ENCODE measurements at regions not wholly inside any gene's neighbourhood (a gene's known extent, or its start where the extent isn't known, plus 50 kb on each side); places are given as distances from the start of the nearest gene placed in this dataset.
"Not testable (repeated sequence)": the region's sequence is repeated elsewhere in the genome, so short reads cannot be mapped to it uniquely, and the experiment has no call there.

DNA sequence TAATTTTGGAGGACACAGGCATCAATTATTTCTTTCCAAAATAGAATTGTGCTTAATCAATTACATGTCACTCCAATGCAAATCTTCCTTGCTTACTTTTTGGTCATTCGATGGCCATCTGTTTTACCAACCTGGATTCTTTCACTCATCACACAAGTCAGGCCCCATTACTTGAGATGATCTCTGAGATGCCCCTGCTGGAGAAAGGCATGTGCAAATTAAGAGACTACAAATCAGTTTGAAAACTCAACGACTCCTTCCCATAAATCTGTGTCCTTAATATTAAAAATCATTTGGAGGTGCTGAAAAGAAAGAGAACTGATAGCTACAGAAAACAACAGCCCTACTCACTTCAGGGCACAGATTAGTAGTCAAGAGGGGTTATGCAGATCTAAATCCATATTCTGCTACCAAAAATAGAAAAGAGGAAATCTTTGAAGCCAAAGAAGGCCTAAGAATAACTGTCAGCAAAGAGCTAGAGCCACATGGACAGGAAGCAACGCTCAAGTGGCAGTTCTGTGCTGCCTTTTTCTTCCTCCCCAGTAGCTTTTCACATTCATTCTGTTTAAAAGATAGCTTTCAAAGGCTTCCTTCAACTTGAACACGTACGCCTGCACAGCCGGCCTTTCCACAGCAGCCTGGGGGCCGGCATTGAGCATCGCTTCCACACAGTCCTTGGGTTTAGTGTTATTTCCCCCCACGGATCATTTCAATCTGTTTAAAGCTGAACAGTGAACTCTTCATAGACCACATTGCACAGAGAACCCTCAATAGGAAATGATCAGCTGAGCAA, 79.3 kb upstream of the MAP3K1 start:
- in situ Hi-C loops (cut with HindIII; ENCODE audit: low pct_unique_long_range_greater_than_20kb, low sequenced_read_pairs): no loop called here
- no peak for DNase-seq (ENCODE audit: low read depth)

DNA sequence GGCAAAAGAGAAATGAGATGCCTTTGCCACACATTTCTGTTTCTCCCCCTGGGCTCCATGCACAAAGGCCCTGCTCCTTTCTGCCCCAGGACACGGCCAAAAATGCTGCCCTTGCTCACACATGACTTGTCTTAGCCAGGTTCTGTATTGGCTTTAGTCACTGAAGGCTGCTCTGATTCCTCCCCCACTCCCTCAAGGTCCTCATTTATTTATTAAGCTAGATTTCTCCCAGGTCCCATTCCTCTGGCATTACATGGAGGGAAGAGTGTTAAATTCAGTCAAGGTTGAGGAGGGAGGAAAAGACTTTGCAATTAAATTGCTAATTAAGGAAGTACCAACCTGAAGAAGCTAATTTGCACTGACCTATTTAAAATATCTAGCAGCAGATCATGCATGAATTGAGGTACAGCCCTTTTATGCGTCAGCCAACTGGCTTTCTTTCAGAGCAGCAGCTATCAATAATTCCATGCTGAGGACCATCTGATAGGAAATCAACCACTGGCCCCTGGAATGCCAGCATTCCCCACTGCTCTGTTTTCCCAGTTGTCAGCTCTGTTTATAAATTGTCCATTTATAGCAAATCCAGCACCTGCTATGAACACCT, 81.2 kb upstream of the MAP3K1 start:
- in situ Hi-C loops (cut with HindIII; ENCODE audit: low pct_unique_long_range_greater_than_20kb, low sequenced_read_pairs): no loop called here
- DNase-seq (ENCODE audit: low read depth): peak; percentile 27

DNA sequence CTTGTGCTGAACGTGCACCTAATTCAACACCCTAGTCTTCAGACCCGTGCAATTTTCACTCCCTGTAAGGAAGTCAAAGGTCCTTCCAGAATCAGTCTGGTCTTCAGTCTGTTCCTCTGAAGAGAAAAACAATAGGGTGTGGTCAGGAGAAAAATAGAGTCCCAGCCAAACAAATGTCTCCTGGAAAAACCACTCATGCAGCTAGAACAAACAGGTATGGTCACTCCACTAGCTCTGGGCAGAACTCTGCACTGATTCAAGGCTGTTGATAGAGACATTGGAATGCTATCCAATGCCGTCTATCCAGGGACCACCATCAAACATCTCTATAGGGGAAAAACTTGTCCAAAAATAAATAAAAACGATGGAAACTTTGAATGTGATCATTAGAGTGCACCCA, 81.8 kb upstream of the MAP3K1 start:
- peak; percentile 12 for DNase-seq (ENCODE audit: low read depth)
- in situ Hi-C loops (cut with HindIII; ENCODE audit: low pct_unique_long_range_greater_than_20kb, low sequenced_read_pairs): no loop called here

DNA sequence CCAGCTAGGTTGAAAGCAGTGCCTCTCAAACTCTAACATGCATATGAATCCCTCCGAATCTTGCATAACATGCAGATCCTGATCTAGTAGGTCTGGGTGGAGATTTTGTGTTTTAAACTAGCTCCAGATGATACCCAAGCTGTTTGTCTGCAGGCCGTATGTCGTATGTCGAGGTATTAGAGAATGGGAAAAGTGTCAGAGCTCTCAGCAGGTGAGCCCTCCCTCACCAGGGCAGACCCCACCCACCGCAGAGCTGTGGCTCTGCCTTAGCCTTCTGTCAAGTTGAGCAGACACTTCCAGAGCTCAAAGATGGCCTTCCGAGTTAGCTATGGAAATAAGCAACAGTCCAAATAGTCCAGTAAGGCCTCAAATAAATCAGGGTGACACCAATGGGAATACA, 83.2 kb upstream of the MAP3K1 start:
- in situ Hi-C loops (cut with HindIII; ENCODE audit: low pct_unique_long_range_greater_than_20kb, low sequenced_read_pairs): no loop called here

DNA sequence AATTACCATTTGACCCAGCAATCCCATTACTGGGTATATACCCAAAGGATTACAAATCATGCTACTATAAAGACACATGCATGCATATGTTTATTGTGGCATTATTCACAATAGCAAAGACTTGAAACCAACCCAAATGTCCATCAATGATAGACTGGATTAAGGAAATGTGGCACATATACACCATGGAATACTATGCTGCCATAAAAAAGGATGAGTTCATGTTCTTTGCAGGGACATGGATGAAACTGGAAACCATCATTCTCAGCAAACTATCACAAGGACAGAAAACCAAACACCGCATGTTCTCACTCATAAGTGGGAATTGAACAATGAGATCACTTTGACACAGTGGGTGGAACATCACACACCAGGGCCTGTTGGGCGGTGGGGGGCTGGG, 83.9 kb upstream of the MAP3K1 start:
- in situ Hi-C loops (cut with HindIII; ENCODE audit: low pct_unique_long_range_greater_than_20kb, low sequenced_read_pairs); DNase-seq (ENCODE audit: low read depth): not testable (repeated sequence)

More for the DNA sequence above, 83.2 kb upstream of the MAP3K1 start:
- no peak for DNase-seq (ENCODE audit: low read depth)

DNA sequence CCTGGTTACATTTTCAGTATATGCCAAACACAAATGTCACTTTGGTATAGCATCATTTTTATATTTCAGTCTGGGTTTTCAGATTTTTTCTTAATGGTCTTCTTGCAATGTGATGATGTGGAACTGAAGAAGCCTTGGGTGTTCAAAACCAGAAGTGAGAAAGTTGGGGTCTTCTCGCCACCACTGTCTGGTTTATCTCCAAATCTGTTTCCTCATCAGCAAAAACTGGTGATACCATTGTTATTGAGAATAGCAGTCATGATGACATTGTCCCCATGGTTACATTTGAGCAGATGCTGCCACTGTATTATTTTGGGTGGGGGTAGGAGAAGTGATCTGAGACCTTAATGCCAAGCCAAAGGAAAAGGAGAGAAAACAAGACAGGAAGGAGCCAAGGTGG, 85.9 kb upstream of the MAP3K1 start:
- DNase-seq (ENCODE audit: low read depth): no peak
- in situ Hi-C loops (cut with HindIII; ENCODE audit: low pct_unique_long_range_greater_than_20kb, low sequenced_read_pairs): no loop called here

DNA sequence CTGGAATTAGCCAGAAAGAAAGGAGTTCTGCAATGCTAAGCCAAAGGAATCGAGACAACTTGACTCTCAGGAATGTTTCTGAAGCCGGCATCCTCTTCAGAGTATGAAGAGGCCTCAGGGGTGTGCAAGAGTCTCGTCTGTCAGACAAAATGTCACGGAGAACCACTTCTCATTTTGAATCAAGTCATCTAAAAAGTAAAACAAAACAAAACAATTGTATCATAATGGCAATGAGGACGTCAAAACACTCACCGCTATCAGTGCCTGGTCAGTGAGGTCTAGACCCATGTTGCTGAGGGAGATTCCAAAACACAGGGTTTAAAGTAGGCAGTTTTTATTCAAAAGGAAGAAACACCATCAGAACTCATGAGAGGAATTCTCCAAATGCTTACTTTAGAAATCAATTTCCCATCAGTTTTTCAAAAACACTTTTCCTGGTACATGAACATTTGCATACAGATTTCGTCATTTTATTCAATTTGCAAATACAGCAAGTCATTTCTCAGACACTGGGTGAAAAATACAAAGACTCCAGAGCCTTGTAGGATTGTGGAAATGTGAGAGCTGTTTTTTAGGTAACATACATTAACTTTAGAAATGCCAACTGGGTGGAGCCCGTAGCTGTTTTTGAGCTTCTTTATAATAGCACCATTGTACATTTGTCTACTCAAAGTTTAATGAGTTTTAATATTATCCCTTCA, 89.5 kb upstream of the MAP3K1 start:
- in situ Hi-C loops (cut with HindIII; ENCODE audit: low pct_unique_long_range_greater_than_20kb, low sequenced_read_pairs): no loop called here
- DNase-seq (ENCODE audit: low read depth): no peak

DNA sequence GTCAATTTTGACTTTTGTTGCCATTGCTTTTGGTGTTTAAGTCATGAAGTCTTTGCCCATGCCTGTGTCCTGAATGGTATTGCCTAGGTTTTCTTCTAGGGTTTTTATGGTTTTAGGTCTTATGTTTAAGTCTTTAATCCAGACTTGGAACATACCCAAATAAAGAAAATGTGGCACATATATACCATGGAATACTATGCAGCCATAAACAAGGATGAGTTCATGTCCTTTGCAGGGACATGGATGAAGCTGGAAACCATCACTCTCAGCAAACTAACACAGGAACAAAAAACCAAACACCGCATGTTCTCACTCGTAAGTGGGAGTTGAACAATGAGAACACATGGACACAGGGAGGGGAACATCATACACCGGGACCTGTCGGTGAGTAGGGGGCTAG, 90.5 kb upstream of the MAP3K1 start:
- in situ Hi-C loops (cut with HindIII; ENCODE audit: low pct_unique_long_range_greater_than_20kb, low sequenced_read_pairs); DNase-seq (ENCODE audit: low read depth): not testable (repeated sequence)

DNA sequence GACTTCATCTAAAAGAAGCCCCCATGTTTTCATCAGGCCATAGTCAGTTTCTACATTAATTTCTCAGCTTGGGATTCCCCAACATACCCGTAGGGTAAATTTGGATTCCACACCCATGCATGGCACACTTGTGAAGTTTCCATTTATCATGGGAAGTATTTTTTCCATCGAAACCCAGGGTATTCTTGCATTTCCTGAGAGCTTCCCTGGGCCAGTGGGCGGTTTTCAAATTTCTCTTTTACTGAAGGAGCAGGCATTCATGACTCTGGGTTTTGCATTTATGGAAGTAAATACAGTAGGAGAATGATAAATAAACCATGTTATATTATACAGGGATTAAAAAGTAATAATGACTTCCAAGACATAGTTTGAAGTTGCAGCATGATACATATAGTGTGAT, 93.0 kb upstream of the MAP3K1 start:
- DNase-seq (ENCODE audit: low read depth): no peak
- in situ Hi-C loops (cut with HindIII; ENCODE audit: low pct_unique_long_range_greater_than_20kb, low sequenced_read_pairs): no loop called here

DNA sequence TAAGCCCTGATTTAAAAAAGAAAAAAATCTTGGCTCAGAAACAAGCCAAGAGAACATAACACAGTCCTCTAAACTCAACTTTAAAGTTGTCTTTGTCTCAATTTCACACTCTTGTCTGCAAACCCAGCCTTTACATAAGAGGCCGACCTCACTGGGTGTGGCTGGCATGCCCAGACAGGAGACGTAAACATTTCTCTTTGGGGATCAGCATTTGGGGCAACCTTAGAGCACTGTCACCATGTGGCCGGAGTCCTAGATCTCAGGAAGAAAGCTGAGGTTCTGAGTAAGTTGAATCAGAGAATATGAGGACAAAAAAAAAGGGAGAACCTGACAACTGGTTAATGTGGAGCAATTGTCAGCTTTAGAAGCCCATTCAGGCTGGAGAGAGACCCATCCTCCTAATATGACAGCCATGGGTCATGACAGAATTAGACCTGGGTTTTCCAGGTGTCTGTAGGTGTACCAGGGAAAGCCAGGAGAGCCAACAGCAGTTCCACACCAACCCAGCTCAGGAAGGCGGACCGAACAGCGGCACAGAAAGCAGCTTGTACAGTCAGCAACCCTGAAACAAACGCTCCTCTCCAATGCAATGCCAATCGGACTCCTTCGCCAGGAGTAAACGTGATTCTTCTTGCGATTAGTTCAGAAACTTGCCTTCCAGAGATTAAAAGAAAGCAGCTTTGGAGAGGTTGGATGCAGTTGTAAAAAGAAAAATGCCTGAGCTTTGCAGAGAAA, 97.9 kb upstream of the MAP3K1 start:
- in situ Hi-C loops (cut with HindIII; ENCODE audit: low pct_unique_long_range_greater_than_20kb, low sequenced_read_pairs): no loop called here
- no peak for DNase-seq (ENCODE audit: low read depth)

DNA sequence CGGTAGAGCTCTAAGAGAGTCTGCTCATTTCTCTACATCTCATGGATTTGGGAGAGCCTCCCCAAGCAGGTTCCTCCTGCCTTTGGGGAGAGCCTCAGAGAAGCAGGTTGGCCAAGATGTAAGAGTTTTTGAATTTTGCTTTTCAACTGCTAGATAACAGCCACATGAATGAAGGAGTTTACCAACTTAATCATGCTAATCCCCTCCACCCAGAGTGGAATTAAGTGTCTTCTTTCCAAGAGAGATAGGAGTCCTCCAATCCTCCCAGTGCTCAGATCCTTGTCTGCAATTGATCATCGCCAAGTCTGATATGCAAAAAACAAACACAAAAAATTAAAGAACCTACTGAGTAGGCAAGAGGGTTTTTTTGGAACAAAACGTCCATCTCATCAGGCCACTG, 99.4 kb upstream of the MAP3K1 start:
- in situ Hi-C loops (cut with HindIII; ENCODE audit: low pct_unique_long_range_greater_than_20kb, low sequenced_read_pairs): no loop called here

DNA sequence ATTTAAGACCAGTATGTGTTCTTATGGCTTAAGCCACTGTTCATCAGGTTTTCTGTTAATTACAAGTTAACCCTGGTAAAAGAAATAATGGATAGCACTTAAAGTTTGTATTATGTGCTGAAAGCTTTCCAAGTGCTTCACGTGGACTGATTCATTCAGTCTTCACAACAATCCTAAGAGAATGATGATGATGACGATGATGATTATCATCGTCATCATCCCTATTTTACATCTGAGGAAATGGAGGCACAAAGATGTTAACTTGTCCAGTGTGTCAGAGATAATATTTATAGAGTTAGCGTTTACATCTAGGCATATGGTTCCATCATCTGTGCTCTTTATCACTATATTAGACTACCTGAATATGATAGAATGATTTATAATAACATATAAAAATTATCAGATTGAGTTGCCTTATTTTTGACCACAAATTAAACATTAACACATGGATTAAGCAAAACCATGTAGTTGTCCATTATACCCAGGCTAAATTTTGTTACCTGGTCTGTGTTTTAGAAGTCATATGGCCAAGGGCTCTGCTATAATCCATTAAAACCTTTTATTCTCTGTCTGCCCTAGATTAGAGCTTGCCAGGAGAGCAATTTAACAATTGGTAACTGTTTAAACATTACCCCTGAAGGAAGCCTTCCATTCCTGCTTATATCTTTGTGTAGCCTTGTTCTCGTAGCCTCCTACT, 102.3 kb upstream of the MAP3K1 start:
- DNase-seq (ENCODE audit: low read depth): no peak
- in situ Hi-C loops (cut with HindIII; ENCODE audit: low pct_unique_long_range_greater_than_20kb, low sequenced_read_pairs): no loop called here

More for the DNA sequence above, 99.4 kb upstream of the MAP3K1 start:
- no peak for DNase-seq (ENCODE audit: low read depth)

DNA sequence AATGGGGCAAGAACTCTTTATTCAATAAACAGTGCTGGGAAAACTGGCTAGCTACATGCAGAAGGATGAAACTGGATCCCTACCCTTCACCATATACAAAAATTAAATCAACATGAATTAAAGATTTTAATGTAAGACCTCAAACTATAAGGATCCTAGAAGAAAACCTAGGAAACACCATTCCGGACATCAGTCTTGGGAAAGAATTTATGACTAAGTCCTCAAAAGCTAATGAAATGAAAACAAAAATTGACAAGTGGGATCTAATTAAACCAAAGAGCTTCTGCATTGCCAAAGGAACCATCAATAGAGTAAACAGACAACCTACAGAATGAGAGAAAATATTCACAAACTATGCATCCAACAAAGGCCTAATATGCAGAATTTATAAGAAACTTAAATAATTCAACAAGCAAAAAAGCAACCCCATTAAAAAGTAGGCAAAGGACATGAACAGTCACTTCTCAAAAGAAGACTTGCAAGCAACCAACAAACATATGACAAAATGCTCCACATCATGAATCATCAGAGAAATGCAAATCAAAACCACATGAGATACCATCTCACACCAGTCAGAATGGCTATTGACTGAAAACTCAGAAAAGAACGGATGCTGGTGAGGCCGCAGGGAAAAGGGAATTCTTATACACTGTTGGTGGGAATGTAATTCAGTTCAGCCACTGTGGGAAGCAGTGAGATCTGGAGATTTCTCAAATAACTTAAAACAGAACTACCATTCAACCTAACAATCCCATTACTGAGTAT, 104.3 kb upstream of the MAP3K1 start:
- in situ Hi-C loops (cut with HindIII; ENCODE audit: low pct_unique_long_range_greater_than_20kb, low sequenced_read_pairs): no loop called here
- DNase-seq (ENCODE audit: low read depth): peak; percentile 8

DNA sequence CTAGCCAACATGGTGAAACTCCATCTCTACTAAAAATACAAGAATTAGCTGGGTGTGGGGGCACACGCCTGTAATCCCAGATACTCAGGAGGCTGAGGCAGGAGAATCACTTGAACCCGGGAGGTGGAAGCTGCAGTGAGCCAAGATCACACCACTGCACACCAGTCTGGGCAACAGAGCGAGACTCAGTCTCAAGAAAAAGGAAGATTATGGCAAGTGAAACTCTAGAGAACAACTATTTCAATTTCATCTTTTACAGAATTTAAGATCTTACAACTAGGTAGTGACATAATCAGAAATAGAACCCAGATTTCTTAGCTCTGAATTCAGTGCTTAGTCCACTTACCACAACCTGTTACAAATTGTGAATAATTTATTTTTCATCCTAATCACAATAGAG, 108.8 kb upstream of the MAP3K1 start:
- in situ Hi-C loops (cut with HindIII; ENCODE audit: low pct_unique_long_range_greater_than_20kb, low sequenced_read_pairs): no loop called here

DNA sequence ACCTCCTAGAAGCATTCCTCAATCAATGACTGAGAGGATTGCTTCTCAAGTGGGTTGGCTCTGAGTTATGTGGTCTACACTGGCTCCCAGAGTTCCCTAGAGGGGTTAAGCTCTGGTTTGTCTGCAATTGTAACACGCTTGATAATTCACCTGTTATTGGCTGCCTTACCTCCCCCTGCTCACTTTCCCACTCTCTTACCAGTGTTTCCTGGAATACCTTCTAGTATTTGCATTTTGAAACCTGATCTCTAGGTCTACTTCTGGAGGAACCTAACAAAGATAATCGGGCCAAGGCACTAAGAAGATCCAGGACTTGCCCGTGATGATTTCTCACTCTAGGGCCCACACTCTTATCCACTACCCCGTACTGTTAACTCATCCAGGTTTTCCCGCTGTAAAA, 110.1 kb upstream of the MAP3K1 start:
- in situ Hi-C loops (cut with HindIII; ENCODE audit: low pct_unique_long_range_greater_than_20kb, low sequenced_read_pairs): no loop called here
- no peak for DNase-seq (ENCODE audit: low read depth)

More for the DNA sequence above, 108.8 kb upstream of the MAP3K1 start:
- DNase-seq (ENCODE audit: low read depth): no peak

DNA sequence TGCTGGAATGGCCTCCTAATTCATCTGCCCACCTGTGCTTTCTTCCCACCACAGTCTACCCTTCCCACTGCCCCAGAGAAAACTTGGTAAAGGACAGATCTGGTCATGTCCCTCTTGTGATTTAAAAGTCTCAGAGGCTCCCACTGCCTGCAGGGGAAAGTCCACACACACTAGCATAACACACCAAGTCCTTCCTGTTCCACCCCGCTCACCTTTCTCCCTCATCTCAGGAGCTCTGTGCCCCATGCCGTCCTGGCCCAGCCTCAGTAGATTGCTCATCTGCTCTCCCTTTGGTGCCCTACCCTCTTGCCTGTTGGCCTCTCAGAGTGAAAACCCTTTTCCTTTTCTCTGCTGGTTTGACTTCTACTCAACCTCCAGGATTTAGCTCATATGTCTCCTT, 111.4 kb upstream of the MAP3K1 start:
- DNase-seq (ENCODE audit: low read depth): no peak
- in situ Hi-C loops (cut with HindIII; ENCODE audit: low pct_unique_long_range_greater_than_20kb, low sequenced_read_pairs): no loop called here

DNA sequence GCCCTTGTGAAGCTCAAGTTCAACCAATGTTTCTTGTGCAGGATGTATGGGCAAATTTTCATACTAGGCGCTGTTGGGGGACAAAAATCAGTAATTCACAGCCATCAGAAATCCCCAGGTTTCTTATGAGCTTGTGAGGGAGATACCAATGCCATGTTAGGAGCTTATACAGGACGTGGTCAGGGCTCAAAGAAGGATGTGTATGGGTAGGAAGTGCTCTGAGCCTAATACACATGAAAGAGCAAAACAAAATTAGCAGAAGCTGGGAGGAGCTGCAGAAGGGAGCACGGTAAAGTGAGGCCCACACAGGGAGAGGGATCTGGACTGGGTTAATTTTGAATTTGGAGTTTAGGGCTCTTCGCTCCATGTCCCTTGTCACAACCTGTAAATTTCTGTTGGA, 114.6 kb upstream of the MAP3K1 start:
- in situ Hi-C loops (cut with HindIII; ENCODE audit: low pct_unique_long_range_greater_than_20kb, low sequenced_read_pairs): no loop called here
- no peak for DNase-seq (ENCODE audit: low read depth)

DNA sequence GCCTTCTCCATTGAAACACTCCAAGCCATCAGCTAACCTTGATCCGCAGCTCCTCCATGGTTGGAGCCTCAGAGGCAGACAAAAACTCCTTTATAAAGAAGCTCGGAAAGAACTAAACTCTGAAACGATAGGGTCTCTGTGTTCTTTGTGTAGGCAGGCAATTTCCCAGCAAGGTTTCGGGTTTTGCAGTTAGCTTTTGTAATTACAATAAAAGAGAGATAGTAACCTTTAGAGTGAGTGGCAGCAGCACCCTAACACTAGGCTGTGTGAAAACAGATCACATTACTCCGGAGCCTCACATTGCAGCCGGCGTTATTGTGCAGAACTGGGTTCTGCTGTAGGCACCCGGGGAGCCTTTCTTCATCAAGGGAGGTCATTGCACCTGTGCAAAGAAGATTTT, 115.8 kb upstream of the MAP3K1 start:
- in situ Hi-C loops (cut with HindIII; ENCODE audit: low pct_unique_long_range_greater_than_20kb, low sequenced_read_pairs): no loop called here

More for the DNA sequence above, 115.8 kb upstream of the MAP3K1 start:
- no peak for DNase-seq (ENCODE audit: low read depth)
